DND-41 (cell line): ENCODE measurements at regions not wholly inside any gene's neighbourhood (a gene's known extent, or its start where the extent isn't known, plus 50 kb on each side); places are given as distances from the start of the nearest gene placed in this dataset.

Experiments used
- EZH2 ChIP-seq: IDR thresholded peaks from 3 replicates; pipeline ENCODE4 v1.6.1; 2012; ENCODE audit warnings: borderline replicate concordance, low read depth, mild to moderate bottlenecking, moderate library complexity, low read length, inconsistent platforms; ENCODE audit not compliant: severe bottlenecking
- TF ChIP-seq, protein P1 (sequence below): IDR thresholded peaks from 2 replicates; pipeline ENCODE4 v1.5.1; 2012; ENCODE audit warnings: borderline replicate concordance, low read length, moderate library complexity, mild to moderate bottlenecking; ENCODE audit not compliant: poor library complexity, severe bottlenecking; ENCODE audit errors: extremely low read depth

DNA sequence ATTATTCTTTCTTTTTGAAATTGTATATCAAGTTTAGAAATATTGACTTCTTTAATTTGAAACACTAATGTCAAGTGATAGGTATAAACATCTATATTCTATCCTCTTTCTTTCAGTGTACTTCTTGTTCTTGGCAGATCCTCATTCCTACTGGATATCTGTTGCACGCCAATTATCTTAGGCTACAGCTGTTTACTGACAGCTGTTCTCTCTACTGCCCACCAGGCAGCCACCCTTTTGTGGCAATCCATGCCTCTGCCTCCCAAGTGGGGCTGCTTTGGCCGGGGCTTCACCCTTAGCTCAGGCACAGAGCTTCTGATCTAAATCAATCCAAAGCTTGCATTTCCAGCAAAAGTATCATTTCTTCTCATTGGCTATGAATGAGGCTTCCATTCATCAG is 50.6 kb upstream of the ITSN2 start:
- TF ChIP-seq, protein P1, sequence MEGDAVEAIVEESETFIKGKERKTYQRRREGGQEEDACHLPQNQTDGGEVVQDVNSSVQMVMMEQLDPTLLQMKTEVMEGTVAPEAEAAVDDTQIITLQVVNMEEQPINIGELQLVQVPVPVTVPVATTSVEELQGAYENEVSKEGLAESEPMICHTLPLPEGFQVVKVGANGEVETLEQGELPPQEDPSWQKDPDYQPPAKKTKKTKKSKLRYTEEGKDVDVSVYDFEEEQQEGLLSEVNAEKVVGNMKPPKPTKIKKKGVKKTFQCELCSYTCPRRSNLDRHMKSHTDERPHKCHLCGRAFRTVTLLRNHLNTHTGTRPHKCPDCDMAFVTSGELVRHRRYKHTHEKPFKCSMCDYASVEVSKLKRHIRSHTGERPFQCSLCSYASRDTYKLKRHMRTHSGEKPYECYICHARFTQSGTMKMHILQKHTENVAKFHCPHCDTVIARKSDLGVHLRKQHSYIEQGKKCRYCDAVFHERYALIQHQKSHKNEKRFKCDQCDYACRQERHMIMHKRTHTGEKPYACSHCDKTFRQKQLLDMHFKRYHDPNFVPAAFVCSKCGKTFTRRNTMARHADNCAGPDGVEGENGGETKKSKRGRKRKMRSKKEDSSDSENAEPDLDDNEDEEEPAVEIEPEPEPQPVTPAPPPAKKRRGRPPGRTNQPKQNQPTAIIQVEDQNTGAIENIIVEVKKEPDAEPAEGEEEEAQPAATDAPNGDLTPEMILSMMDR: no peak
- TF ChIP-seq EZH2: no peak
